ENCODE measurements at regions not wholly inside any gene's neighbourhood (a gene's known extent, or its start where the extent isn't known, plus 50 kb on each side); places are given as distances from the start of the nearest gene placed in this dataset.

GRCh38 chr13:91119643-91120042 is 227.8 kb upstream of the MIR17HG start:
- no TSS peak for BruUV-seq (replicated peaks)
- ChIA-PET CTCF (no interaction called here), POLR2A (ENCODE audit: low non-redundant PET) (no interaction called here)
- no peaks in the 10 kb centered on the region for H3K9me3 ChIP-seq (ENCODE audit: low read depth, low read length, poor library complexity, severe bottlenecking)
- H3K27me3 ChIP-seq (replicated peaks; ENCODE audit: insufficient read depth, low read depth, low read length, poor library complexity), result peaks cover 49% of the 10 kb centered on the region
- intact Hi-C loops (cut with micrococcal nuclease; ENCODE audit: unreplicated experiment), result no loop called here
- no peak for TF ChIP-seq EZH2 (IDR thresholded peaks at IDR 0.05; ENCODE audit: borderline replicate concordance, low read depth, low read length, poor library complexity, severe bottlenecking)
- no peak for TF ChIP-seq CTCF (conservative IDR thresholded peaks at IDR 0.05; ENCODE audit: low read depth, low read length)
- no peak overlapping the region for H3K27ac ChIP-seq (ENCODE audit: low read depth, low read length, poor library complexity, severe bottlenecking)
- H3K4me1 ChIP-seq (ENCODE audit: insufficient read depth, low read length, poor library complexity, severe bottlenecking), result peaks cover 4% of the 10 kb centered on the region
- DNase-seq (ENCODE audit: low spot score), result no peak
- H3K36me3 ChIP-seq (ENCODE audit: insufficient read depth, low read length, poor library complexity, severe bottlenecking), result no peaks in the 10 kb centered on the region
- no peak overlapping the region for H3K4me3 ChIP-seq (ENCODE audit: low read depth, low read length, poor library complexity, severe bottlenecking)

DNA sequence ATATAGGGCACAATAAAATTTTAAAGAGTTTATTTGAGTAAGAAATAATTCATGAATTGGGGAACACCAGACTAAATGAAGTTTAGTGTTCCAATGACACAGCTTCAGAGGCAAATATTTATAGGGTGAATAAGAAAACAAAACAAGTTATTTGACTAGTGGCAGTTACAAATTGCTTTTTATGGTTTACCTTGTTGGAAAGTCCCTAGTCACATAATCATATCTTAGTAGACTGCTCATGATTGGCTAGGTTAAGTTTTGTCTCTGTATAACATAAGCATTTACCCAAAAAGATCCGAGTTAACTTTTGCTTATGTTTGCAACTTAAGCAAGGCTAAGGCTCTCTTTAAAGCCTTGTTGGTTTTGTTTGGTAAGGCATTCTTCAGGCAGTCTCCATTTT is 224.7 kb upstream of the MIR17HG start:
- CTCF ChIA-PET, result no interaction called here

DNA sequence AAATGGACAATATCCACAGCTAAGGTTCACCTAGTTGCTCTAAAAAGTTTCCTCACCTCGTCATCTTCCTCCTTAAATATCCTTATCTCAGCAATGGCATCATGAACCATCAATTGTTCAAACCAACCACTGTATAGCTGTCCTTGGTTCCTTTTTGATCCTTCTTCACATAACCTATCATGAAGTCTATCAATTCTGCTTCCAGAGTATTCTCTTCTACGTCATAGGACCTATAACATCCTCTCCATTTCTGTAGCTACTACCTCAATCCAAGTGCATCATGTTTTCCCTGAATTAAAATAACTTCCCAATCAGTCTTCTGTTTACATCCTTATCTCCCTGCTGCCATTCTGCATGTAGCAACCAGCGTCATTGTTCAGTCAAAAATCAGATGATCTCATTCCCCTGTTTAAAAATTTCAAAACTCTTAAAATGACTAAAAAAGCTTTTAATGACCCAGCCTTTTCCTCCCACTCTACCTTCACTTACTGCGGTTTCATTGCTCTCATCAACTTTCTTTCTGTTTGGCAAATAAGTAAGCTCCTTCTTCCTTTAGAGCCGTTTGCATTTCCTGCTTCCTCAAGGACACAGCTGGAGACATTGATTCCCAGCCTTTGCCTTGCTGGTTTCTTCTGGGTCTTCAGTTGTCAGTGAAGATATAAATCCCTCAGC is 223.9 kb upstream of the MIR17HG start:
- no TSS peak for BruUV-seq (replicated peaks)
- Histone ChIP-seq H3K27ac (ENCODE audit: low read depth, low read length, poor library complexity, severe bottlenecking) (no peak overlapping the region), H3K27me3 (replicated peaks; ENCODE audit: insufficient read depth, low read depth, low read length, poor library complexity) (peaks cover 27% of the 10 kb centered on the region), H3K4me1 (ENCODE audit: insufficient read depth, low read length, poor library complexity, severe bottlenecking) (peaks cover 7% of the 10 kb centered on the region), H3K9me3 (ENCODE audit: low read depth, low read length, poor library complexity, severe bottlenecking) (no peaks in the 10 kb centered on the region), H3K4me3 (ENCODE audit: low read depth, low read length, poor library complexity, severe bottlenecking) (no peak overlapping the region), H3K36me3 (ENCODE audit: insufficient read depth, low read length, poor library complexity, severe bottlenecking) (no peaks in the 10 kb centered on the region)
- ChIA-PET CTCF (no interaction called here), POLR2A (ENCODE audit: low non-redundant PET) (no interaction called here)
- TF ChIP-seq CTCF (conservative IDR thresholded peaks at IDR 0.05; ENCODE audit: low read depth, low read length), result no peak
- no peak for TF ChIP-seq EZH2 (IDR thresholded peaks at IDR 0.05; ENCODE audit: borderline replicate concordance, low read depth, low read length, poor library complexity, severe bottlenecking)
- peak; percentile 80 for DNase-seq (ENCODE audit: low spot score)
- intact Hi-C loops (cut with micrococcal nuclease; ENCODE audit: unreplicated experiment), result no loop called here

More for the DNA sequence above, 224.7 kb upstream of the MIR17HG start:
- no TSS peak for BruUV-seq (replicated peaks)
- Histone ChIP-seq H3K9me3 (ENCODE audit: low read depth, low read length, poor library complexity, severe bottlenecking) (no peaks in the 10 kb centered on the region), H3K4me1 (ENCODE audit: insufficient read depth, low read length, poor library complexity, severe bottlenecking) (peaks cover 7% of the 10 kb centered on the region), H3K36me3 (ENCODE audit: insufficient read depth, low read length, poor library complexity, severe bottlenecking) (no peaks in the 10 kb centered on the region), H3K27ac (ENCODE audit: low read depth, low read length, poor library complexity, severe bottlenecking) (no peak overlapping the region), H3K27me3 (replicated peaks; ENCODE audit: insufficient read depth, low read depth, low read length, poor library complexity) (peaks cover 30% of the 10 kb centered on the region), H3K4me3 (ENCODE audit: low read depth, low read length, poor library complexity, severe bottlenecking) (no peak overlapping the region)
- intact Hi-C loops (cut with micrococcal nuclease; ENCODE audit: unreplicated experiment), result no loop called here
- DNase-seq (ENCODE audit: low spot score), result no peak
- no peak for TF ChIP-seq CTCF (conservative IDR thresholded peaks at IDR 0.05; ENCODE audit: low read depth, low read length)
- TF ChIP-seq EZH2 (IDR thresholded peaks at IDR 0.05; ENCODE audit: borderline replicate concordance, low read depth, low read length, poor library complexity, severe bottlenecking), result no peak
- POLR2A ChIA-PET (ENCODE audit: low non-redundant PET), result no interaction called here

All from A673 (cell line).